Cardiac muscle cell (in vitro differentiated cells and primary cell): ENCODE measurements at regions not wholly inside any gene's neighbourhood (a gene's known extent, or its start where the extent isn't known, plus 50 kb on each side); places are given as distances from the start of the nearest gene placed in this dataset.
A peak's percentile ranks its signal among the peaks of the same experiment; 100 is the strongest.

Experiments
- DNase-seq, 2 donors: peaks; one replicate each; pipeline versions ENCODE4 v3.0.0 to v3.0.0-alpha.2; 2010 to 2017; ENCODE audit warnings: low read depth in 1 of 2, low spot score in 1 of 2
- H3K27ac ChIP-seq: fragments of 200-600 bp; sonication (generic); 2 replicates; pipeline ENCODE4 v1.5.1; 2016
- H3K27me3 ChIP-seq: fragments of 200-600 bp; sonication (generic); 2 replicates; pipeline ENCODE4 v1.6.0; 2016; ENCODE audit warnings: control low read depth
- H3K36me3 ChIP-seq: fragments of 200-600 bp; sonication (generic); 2 replicates; pipeline ENCODE4 v1.5.1; 2016; ENCODE audit warnings: control low read depth
- H3K4me1 ChIP-seq: fragments of 200-600 bp; sonication (generic); 2 replicates; pipeline ENCODE4 v1.8.1; 2017; ENCODE audit warnings: low read depth, mild to moderate bottlenecking, mixed run types
- H3K4me3 ChIP-seq: fragments of 200-600 bp; sonication (generic); 2 replicates; pipeline ENCODE4 v1.5.1; 2016; ENCODE audit warnings: mild to moderate bottlenecking
- H3K9me3 ChIP-seq: fragments of 200-600 bp; sonication (generic); 2 replicates; pipeline ENCODE4 v1.5.1; 2017; ENCODE audit warnings: low read depth, mild to moderate bottlenecking, control low read depth
- TF ChIP-seq, protein P1 (sequence below): IDR thresholded peaks from 2 replicates; pipeline ENCODE4 v1.5.1; 2012; ENCODE audit warnings: low read depth, mild to moderate bottlenecking, low read length

DNA sequence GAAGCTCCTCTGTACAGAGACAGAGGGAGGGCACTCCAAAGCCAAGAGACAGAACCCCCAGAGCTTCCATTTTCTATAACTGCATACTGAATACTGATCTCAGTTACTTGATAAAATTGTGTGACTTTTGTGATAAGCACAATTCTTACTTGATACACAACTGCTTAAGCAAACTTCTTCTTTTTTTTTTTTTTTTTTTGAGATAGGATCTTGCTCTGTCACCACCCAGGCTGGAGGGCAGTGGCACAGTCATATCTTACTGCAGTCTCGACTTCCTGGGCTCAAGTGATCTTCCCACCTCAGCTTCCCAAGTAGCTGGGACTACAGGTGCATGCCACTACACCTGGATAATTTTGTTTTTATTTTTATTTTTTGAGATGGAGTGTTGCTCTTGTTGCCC, 252.1 kb upstream of the ZNF608 start:
- Histone ChIP-seq H3K36me3 (no peaks in the 10 kb centered on the region), H3K27ac (no peak overlapping the region), H3K4me1 (no peaks in the 10 kb centered on the region), H3K9me3 (no peaks in the 10 kb centered on the region), H3K4me3 (no peak overlapping the region), H3K27me3 (no peaks in the 10 kb centered on the region)
- TF ChIP-seq, protein P1, sequence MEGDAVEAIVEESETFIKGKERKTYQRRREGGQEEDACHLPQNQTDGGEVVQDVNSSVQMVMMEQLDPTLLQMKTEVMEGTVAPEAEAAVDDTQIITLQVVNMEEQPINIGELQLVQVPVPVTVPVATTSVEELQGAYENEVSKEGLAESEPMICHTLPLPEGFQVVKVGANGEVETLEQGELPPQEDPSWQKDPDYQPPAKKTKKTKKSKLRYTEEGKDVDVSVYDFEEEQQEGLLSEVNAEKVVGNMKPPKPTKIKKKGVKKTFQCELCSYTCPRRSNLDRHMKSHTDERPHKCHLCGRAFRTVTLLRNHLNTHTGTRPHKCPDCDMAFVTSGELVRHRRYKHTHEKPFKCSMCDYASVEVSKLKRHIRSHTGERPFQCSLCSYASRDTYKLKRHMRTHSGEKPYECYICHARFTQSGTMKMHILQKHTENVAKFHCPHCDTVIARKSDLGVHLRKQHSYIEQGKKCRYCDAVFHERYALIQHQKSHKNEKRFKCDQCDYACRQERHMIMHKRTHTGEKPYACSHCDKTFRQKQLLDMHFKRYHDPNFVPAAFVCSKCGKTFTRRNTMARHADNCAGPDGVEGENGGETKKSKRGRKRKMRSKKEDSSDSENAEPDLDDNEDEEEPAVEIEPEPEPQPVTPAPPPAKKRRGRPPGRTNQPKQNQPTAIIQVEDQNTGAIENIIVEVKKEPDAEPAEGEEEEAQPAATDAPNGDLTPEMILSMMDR, result no peak
- DNase-seq, result no peak

DNA sequence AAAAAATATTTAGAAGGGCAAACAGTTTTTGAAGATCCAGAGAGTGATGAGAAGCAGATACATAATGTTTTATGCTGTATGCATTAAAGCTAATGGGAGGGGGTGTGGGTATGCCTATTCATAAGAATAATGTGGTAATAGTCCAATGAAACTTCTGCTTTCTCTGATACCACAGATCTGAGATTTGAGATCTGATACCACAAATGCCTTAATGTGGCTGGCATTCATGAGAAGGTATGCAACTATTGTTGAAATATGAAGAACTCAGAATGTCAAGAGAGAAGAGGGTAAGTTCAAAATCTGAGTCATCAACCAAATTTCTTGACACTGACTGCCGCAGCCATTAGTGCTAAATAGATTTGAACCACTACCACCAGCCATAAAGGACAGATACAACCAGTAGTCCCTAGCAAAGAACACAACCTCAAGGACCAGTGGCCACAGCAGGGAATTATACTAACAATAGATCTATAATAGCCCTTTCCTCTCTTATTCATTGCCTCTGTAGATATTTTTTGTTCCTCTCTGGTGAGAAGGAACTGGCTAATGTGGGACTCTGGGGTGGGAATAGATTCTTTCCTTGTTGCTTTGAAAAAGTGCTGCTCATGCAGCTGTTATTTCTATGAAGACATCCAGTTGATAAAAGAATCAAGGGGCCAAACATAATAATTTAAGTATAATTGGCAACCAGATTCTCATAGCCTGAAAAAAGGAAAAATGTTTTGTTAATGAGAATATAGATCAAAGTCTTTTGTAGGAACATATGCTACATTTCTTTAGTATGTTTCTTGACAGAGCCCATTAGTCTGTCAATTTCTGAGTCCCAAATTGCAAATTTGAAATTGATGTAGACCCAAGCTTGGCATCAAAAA, 256.5 kb upstream of the ZNF608 start:
- Histone ChIP-seq H3K4me3 (no peak overlapping the region), H3K4me1 (peaks cover 22% of the 10 kb centered on the region), H3K36me3 (no peaks in the 10 kb centered on the region), H3K9me3 (no peaks in the 10 kb centered on the region), H3K27me3 (no peaks in the 10 kb centered on the region), H3K27ac (no peak overlapping the region)
- TF ChIP-seq, protein P1, result no peak
- no peak for DNase-seq

- Histone ChIP-seq H3K9me3 (no peaks in the 10 kb centered on the region), H3K27ac (no peak overlapping the region), H3K36me3 (no peaks in the 10 kb centered on the region), H3K4me3 (no peak overlapping the region), H3K4me1 (peaks cover 22% of the 10 kb centered on the region), H3K27me3 (no peaks in the 10 kb centered on the region)
- TF ChIP-seq, protein P1, result no peak
- no peak for DNase-seq
Measured at GRCh38 chr5:125004009-125004408, 257.6 kb upstream of the ZNF608 start.

- TF ChIP-seq, protein P1, result no peak
- Histone ChIP-seq H3K27me3 (no peaks in the 10 kb centered on the region), H3K27ac (no peak overlapping the region), H3K4me3 (no peak overlapping the region), H3K9me3 (no peaks in the 10 kb centered on the region), H3K4me1 (peaks cover 22% of the 10 kb centered on the region), H3K36me3 (no peaks in the 10 kb centered on the region)
- DNase-seq, result no peak
Measured at GRCh38 chr5:125005266-125005665, 258.8 kb upstream of the ZNF608 start.

DNA sequence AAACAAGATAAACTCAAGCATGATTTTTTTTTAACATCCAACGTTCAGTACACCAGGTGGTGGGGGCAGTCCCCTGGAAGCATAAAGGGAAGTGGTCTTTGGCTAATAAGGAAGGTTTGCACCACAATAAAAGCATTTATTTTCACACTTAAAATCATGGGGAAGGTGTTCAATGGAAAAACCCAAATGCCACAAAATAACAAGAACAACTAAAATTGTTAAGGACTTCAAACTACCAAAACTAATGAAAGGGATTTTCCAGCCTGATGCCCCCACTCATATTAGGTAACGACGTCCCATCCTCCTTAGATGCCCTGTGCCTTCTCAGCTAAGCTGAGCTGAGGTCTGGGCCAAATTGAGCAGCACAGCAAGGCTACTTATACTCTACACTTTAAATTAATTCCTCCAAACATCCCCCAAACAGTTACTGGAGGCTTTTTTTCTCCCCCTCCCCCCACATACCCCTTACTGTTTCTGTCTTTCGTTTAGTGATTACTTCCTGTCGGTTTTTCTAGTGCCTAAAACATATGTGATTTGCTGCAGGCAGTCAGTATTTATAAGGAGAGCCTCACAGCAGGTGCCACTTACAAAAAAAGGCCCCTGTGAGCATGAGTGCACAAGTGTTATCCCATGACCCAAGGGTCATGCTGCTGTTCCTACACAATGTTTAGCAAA, 259.7 kb upstream of the ZNF608 start:
- peak overlapping the region; percentile 27 for H3K27ac ChIP-seq
- TF ChIP-seq, protein P1, result no peak
- peak in 1 of 2 donors; percentile 36 for DNase-seq
- peaks cover 27% of the 10 kb centered on the region for H3K4me1 ChIP-seq
- no peaks in the 10 kb centered on the region for H3K36me3 ChIP-seq
- no peaks in the 10 kb centered on the region for H3K9me3 ChIP-seq
- H3K4me3 ChIP-seq, result no peak overlapping the region
- no peaks in the 10 kb centered on the region for H3K27me3 ChIP-seq
